ENCODE measurements at regions not wholly inside any gene's neighbourhood (a gene's known extent, or its start where the extent isn't known, plus 50 kb on each side); places are given as distances from the start of the nearest gene placed in this dataset.

- intact Hi-C loops (cut with DNase I): no loop called here
- ATAC-seq (no peak), DNase-seq (ENCODE audit: low spot score) (no peak)
Observed at GRCh38 chr6:125668071-125668470, 81.4 kb upstream of the HEY2 start.

- intact Hi-C loops (cut with DNase I): no loop called here
- DNase-seq (ENCODE audit: low spot score): no peak
- no peak for ATAC-seq
Observed at GRCh38 chr6:125670568-125670967, 78.9 kb upstream of the HEY2 start.

GRCh38 chr6:125671323-125671722 is 78.1 kb upstream of the HEY2 start:
- intact Hi-C loops (cut with DNase I): no loop called here
- no peak for DNase-seq (ENCODE audit: low spot score)
- ATAC-seq: no peak

DNA sequence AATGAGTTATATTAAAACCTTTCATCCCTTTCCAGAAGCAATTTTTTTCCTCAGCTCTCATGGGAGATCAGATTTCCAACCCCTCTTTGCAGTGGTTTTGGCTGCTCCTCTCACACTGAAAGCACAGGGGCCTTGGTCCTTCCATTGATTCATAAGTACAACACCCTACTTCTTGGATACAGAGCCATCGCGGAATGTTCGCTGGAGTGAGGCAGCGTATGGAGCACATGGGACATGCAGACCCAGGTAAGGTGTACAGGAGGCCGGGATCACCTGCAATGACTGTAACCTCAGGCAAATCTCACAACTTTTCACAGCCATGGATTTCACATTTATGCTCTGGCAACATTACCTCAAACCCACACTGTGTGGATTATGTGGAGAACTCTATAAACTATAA is 75.2 kb upstream of the HEY2 start:
- DNase-seq (ENCODE audit: low spot score): no peak
- intact Hi-C loops (cut with DNase I): no loop called here
- no peak for ATAC-seq

DNA sequence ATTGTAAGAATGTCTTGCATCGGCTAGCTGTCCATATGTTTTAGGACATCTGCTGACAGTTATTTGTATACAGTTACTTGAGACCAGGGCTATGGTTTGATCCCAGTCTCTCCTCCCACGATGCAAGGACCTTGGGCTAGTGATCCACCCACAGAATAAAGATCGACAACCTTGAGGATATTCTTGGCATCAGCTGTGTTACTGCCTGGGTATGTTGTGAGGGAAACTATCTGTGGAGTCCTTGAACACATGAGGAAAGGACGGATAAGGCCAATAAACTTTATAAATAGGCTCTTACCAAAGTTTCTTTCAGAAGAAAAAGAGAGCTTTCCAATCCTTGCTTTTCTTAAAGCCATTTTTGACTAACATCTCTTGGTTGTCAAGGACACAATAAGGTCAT is 70.8 kb upstream of the HEY2 start:
- intact Hi-C loops (cut with DNase I): no loop called here
- ATAC-seq: no peak
- DNase-seq (ENCODE audit: low spot score): no peak

- ATAC-seq: no peak
- no peak for DNase-seq (ENCODE audit: low spot score)
- intact Hi-C loops (cut with DNase I): no loop called here
Observed at GRCh38 chr6:125679128-125679527, 70.3 kb upstream of the HEY2 start.

DNA sequence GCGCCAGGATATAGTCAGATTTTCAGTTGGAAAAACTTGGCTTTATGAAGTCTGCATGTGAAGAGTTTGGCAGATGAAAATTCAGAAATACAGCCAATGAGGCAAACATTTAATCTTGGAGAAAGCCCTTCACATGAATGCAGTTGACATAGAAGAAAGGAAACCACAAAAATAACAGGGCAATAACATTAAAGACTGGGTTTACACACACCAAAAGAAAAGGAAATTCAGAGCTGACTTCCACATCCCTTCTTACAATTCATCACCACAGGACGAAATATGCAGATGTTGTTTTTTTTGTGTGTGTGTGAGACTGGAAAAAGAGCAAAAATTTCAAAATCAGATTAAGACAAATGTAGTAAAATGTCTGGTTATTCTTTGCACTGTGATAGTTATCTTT is 69.8 kb upstream of the HEY2 start:
- intact Hi-C loops (cut with DNase I): no loop called here
- DNase-seq (ENCODE audit: low spot score) (no peak), ATAC-seq (no peak)

DNA sequence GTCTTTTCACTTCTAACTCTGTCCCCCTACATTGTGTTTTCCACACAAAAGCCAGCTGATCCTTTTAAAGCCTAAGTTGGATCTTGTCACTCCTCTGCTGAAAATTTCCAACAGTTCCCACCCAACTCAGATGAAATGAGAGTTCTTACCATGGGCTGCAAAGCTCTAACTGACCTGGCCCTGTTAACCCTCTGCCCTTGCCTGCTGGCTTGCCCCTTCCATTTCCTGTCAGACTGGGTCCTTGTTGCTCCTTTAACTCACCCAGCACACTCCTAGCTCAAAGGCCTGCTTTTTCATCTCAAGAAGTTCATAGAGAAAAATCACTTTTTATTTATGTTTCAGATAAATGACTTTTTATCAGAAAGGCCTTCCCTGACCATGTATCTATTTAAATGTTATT is 66.5 kb upstream of the HEY2 start:
- ATAC-seq (no peak), DNase-seq (ENCODE audit: low spot score) (no peak)
- intact Hi-C loops (cut with DNase I): no loop called here

- ATAC-seq (no peak), DNase-seq (ENCODE audit: low spot score) (no peak)
- intact Hi-C loops (cut with DNase I): no loop called here
Observed at GRCh38 chr6:125688138-125688537, 61.3 kb upstream of the HEY2 start.

- ATAC-seq (no peak), DNase-seq (ENCODE audit: low spot score) (no peak)
Observed at GRCh38 chr6:125693480-125693879, 56.0 kb upstream of the HEY2 start.

DNA sequence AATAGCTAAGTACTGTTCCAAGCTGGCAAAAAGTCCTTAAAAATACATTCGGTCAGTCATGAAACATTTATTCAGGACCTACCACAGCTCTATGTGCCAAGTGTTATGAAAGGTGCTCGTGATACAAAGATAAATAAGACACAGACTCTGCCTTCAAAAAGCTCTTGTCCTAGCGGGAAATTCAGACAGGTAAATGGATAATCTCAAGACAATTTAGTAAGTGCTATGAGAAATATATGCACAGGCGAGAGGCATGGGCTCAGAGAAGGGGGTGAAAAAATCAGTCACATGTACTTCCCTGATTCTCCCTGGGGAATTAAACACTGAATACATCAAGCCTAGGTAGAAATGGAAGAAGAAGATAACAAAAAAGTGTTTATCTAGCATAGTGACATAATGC is 49.8 kb upstream of the HEY2 start:
- DNase-seq (ENCODE audit: low spot score) (no peak), ATAC-seq (no peak)
- intact Hi-C loops (cut with DNase I): no loop called here

More at GRCh38 chr6:125693480-125693879, 56.0 kb upstream of the HEY2 start:
- intact Hi-C loops (cut with DNase I): no loop called here
